ENCODE measurements at regions not wholly inside any gene's neighbourhood (a gene's known extent, or its start where the extent isn't known, plus 50 kb on each side); places are given as distances from the start of the nearest gene placed in this dataset.

DNA sequence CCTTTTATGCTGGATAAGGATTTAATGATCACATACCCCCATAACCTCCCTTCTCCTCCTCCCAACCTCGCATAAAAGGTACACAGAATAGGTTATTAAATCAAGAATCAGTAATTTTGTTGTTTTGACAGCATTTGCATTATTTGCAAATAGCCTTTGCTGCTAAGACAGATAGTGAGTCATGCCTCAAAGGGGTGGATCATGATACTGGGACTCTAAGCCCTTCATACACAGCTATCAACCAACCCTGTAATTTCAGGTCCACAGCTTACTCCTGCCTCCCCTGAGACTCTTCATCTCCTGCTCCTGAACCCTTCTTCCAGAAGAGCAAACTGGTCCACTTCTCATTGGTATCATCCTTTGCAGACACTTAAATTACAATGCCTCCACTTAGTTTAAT, 73.8 kb upstream of the KLHL29 start:
- Histone ChIP-seq H3K4me2 (ENCODE audit: low read depth, low read length) (no peak overlapping the region), H3K79me2 (ENCODE audit: insufficient read depth, low read length) (no peaks in the 10 kb centered on the region), H2AFZ (ENCODE audit: low read length) (no peak overlapping the region), H3K36me3 (replicated peaks in 1 of 2; ENCODE audit: control insufficient read depth in 1 of 2, insufficient read depth in 2 of 2, low read length in 2 of 2) (no peaks in the 10 kb centered on the region), H3K9ac (ENCODE audit: insufficient read depth, low read depth, low read length) (no peak overlapping the region), H3K27me3 (ENCODE audit: control insufficient read depth in 1 of 2, insufficient read depth in 2 of 2, low read length in 2 of 2) (no peaks in the 10 kb centered on the region), H3K9me3 (ENCODE audit: low read length) (no peaks in the 10 kb centered on the region), H3K4me3 (replicated peaks in 1 of 3; ENCODE audit: insufficient read depth in 1 of 3, low read depth in 2 of 3, low read length in 3 of 3) (no peak overlapping the region), H4K20me1 (ENCODE audit: insufficient read depth, low read length) (no peaks in the 10 kb centered on the region), H3K4me1 (ENCODE audit: insufficient read depth, low read length) (no peaks in the 10 kb centered on the region), H3K27ac (ENCODE audit: extremely low read length, insufficient read depth, low read length) (no peak overlapping the region)
- WGBS (ENCODE audit: low lambda C conversion rate) = 2% methylated on average over 1 of the region's 1 CpG
- ATAC-seq (no peak), DNase-seq (ENCODE audit: low spot score) (no peak), FAIRE-seq (no peak)
- CTCF ChIA-PET (ENCODE audit: low intra/inter-chr PET ratio, low total read pairs) = no interaction called here
- POLR2A ChIA-PET = no interaction called here
- no TSS peak for BruUV-seq (replicated peaks)
- in situ Hi-C loops (cut with HindIII; ENCODE audit: extremely low pct_ligation_motif_present, low pct_unique_long_range_greater_than_20kb) = no loop called here
- intact Hi-C loops (cut with micrococcal nuclease; ENCODE audit: unreplicated experiment) = no loop called here
- TF ChIP-seq ZNF557 (CRISPR knock-in tag; IDR thresholded peaks at IDR 0.05) (no peak), ZNF749 (CRISPR knock-in tag; IDR thresholded peaks at IDR 0.05; ENCODE audit: borderline replicate concordance) (no peak), ZNF446 (CRISPR knock-in tag; IDR thresholded peaks at IDR 0.05) (no peak), ZNF776 (CRISPR knock-in tag; IDR thresholded peaks at IDR 0.05) (no peak), ZNF713 (CRISPR knock-in tag; IDR thresholded peaks at IDR 0.05) (no peak), RAD51 (IDR thresholded peaks at IDR 0.05; ENCODE audit: borderline replicate concordance) (no peak), NAIF1 (CRISPR knock-in tag; IDR thresholded peaks at IDR 0.05; ENCODE audit: borderline replicate concordance) (no peak), ZNF333 (CRISPR knock-in tag; IDR thresholded peaks at IDR 0.05; ENCODE audit: borderline replicate concordance) (no peak), ZBTB3 (CRISPR knock-in tag; IDR thresholded peaks at IDR 0.05; ENCODE audit: borderline replicate concordance, low read depth) (no peak)
- TF ChIP-seq, protein P1, sequence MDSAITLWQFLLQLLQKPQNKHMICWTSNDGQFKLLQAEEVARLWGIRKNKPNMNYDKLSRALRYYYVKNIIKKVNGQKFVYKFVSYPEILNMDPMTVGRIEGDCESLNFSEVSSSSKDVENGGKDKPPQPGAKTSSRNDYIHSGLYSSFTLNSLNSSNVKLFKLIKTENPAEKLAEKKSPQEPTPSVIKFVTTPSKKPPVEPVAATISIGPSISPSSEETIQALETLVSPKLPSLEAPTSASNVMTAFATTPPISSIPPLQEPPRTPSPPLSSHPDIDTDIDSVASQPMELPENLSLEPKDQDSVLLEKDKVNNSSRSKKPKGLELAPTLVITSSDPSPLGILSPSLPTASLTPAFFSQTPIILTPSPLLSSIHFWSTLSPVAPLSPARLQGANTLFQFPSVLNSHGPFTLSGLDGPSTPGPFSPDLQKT (CRISPR knock-in tag; IDR thresholded peaks at IDR 0.05; ENCODE audit: borderline replicate concordance) = no peak
- TF ChIP-seq, protein P2, sequence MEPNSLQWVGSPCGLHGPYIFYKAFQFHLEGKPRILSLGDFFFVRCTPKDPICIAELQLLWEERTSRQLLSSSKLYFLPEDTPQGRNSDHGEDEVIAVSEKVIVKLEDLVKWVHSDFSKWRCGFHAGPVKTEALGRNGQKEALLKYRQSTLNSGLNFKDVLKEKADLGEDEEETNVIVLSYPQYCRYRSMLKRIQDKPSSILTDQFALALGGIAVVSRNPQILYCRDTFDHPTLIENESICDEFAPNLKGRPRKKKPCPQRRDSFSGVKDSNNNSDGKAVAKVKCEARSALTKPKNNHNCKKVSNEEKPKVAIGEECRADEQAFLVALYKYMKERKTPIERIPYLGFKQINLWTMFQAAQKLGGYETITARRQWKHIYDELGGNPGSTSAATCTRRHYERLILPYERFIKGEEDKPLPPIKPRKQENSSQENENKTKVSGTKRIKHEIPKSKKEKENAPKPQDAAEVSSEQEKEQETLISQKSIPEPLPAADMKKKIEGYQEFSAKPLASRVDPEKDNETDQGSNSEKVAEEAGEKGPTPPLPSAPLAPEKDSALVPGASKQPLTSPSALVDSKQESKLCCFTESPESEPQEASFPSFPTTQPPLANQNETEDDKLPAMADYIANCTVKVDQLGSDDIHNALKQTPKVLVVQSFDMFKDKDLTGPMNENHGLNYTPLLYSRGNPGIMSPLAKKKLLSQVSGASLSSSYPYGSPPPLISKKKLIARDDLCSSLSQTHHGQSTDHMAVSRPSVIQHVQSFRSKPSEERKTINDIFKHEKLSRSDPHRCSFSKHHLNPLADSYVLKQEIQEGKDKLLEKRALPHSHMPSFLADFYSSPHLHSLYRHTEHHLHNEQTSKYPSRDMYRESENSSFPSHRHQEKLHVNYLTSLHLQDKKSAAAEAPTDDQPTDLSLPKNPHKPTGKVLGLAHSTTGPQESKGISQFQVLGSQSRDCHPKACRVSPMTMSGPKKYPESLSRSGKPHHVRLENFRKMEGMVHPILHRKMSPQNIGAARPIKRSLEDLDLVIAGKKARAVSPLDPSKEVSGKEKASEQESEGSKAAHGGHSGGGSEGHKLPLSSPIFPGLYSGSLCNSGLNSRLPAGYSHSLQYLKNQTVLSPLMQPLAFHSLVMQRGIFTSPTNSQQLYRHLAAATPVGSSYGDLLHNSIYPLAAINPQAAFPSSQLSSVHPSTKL (CRISPR knock-in tag; IDR thresholded peaks at IDR 0.05) = no peak
- TF ChIP-seq, protein P3, sequence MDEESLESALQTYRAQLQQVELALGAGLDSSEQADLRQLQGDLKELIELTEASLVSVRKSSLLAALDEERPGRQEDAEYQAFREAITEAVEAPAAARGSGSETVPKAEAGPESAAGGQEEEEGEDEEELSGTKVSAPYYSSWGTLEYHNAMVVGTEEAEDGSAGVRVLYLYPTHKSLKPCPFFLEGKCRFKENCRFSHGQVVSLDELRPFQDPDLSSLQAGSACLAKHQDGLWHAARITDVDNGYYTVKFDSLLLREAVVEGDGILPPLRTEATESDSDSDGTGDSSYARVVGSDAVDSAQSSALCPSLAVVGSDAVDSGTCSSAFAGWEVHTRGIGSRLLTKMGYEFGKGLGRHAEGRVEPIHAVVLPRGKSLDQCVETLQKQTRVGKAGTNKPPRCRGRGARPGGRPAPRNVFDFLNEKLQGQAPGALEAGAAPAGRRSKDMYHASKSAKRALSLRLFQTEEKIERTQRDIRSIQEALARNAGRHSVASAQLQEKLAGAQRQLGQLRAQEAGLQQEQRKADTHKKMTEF (CRISPR knock-in tag; IDR thresholded peaks at IDR 0.05) = no peak
- TF ChIP-seq, protein P4, sequence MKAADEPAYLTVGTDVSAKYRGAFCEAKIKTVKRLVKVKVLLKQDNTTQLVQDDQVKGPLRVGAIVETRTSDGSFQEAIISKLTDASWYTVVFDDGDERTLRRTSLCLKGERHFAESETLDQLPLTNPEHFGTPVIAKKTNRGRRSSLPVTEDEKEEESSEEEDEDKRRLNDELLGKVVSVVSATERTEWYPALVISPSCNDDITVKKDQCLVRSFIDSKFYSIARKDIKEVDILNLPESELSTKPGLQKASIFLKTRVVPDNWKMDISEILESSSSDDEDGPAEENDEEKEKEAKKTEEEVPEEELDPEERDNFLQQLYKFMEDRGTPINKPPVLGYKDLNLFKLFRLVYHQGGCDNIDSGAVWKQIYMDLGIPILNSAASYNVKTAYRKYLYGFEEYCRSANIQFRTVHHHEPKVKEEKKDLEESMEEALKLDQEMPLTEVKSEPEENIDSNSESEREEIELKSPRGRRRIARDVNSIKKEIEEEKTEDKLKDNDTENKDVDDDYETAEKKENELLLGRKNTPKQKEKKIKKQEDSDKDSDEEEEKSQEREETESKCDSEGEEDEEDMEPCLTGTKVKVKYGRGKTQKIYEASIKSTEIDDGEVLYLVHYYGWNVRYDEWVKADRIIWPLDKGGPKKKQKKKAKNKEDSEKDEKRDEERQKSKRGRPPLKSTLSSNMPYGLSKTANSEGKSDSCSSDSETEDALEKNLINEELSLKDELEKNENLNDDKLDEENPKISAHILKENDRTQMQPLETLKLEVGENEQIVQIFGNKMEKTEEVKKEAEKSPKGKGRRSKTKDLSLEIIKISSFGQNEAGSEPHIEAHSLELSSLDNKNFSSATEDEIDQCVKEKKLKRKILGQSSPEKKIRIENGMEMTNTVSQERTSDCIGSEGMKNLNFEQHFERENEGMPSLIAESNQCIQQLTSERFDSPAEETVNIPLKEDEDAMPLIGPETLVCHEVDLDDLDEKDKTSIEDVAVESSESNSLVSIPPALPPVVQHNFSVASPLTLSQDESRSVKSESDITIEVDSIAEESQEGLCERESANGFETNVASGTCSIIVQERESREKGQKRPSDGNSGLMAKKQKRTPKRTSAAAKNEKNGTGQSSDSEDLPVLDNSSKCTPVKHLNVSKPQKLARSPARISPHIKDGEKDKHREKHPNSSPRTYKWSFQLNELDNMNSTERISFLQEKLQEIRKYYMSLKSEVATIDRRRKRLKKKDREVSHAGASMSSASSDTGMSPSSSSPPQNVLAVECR (CRISPR knock-in tag; IDR thresholded peaks at IDR 0.05; ENCODE audit: borderline replicate concordance) = no peak

Measured in HepG2 (cell line).